Kidney (tissue), 13 donors: ENCODE measurements at regions not wholly inside any gene's neighbourhood (a gene's known extent, or its start where the extent isn't known, plus 50 kb on each side); places are given as distances from the start of the nearest gene placed in this dataset.

Experiments
- DNase-seq, 5 donors: peaks; one replicate each; pipeline ENCODE4 v3.0.0-alpha.2; 2013 to 2020
- FAIRE-seq: peaks from 2 replicates; lab custom pipeline; 2012; peaks lifted over from hg19 to GRCh38; lab: Jason Lieb, UNC
- H3K27ac ChIP-seq, 2 donors: one replicate each; pipeline ENCODE4 v1.7.0; 2013; ENCODE audit warnings: low read depth in 2 of 2, low read length in 2 of 2, inconsistent platforms in 1 of 2
- H3K27me3 ChIP-seq: one replicate; pipeline ENCODE4 v1.7.1; 2013; ENCODE audit warnings: low read length, inconsistent platforms; ENCODE audit not compliant: control insufficient read depth, insufficient read depth
- H3K36me3 ChIP-seq, 3 donors: one replicate each; pipeline versions ENCODE4 v1.7.0 to v1.7.1; 2013; ENCODE audit warnings: low read length in 3 of 3, control low read depth in 1 of 3, inconsistent platforms in 1 of 3; ENCODE audit not compliant: insufficient read depth in 3 of 3, control insufficient read depth in 2 of 3
- H3K4me1 ChIP-seq, 3 donors: one replicate each; pipeline versions ENCODE4 v1.7.0 to v1.7.1; 2013; ENCODE audit warnings: low read length in 3 of 3, inconsistent platforms in 1 of 3, low read depth in 1 of 3; ENCODE audit not compliant: control insufficient read depth in 2 of 3, insufficient read depth in 2 of 3
- H3K4me3 ChIP-seq, 3 donors: one replicate each; pipeline versions ENCODE4 v1.7.0 to v1.8.1; 2013; ENCODE audit warnings: low read length in 3 of 3, control low read depth in 1 of 3, inconsistent platforms in 1 of 3
- H3K9ac ChIP-seq, 3 donors: one replicate each; pipeline versions ENCODE4 v1.7.0 to v1.7.1; 2013; ENCODE audit warnings: low read length in 3 of 3, control low read depth in 1 of 3, inconsistent platforms in 1 of 3
- H3K9me3 ChIP-seq, 3 donors: one replicate each; pipeline versions ENCODE4 v1.7.0 to v1.7.1; 2013; ENCODE audit warnings: low read length in 3 of 3, control low read depth in 1 of 3, inconsistent platforms in 1 of 3; ENCODE audit not compliant: control insufficient read depth in 2 of 3, insufficient read depth in 1 of 3
- intact Hi-C: fragments of 100-400 bp; cut with DNase I; formaldehyde crosslinking; loops from one replicate; pipeline ENCODE4 v1.11.1; 2022
- TF ChIP-seq, protein P1 (sequence below): IDR thresholded peaks from 3 replicates; pipeline ENCODE4 v1.5.1; 2012; ENCODE audit warnings: mild to moderate bottlenecking, moderate library complexity, borderline replicate concordance; ENCODE audit not compliant: insufficient read depth; ENCODE audit errors: extremely low read depth
- donor health status: control.
- donor health status: control.
- donor health status: control.
- donor health status: control.
- donor health status: control.
- donor health status: DM: yes; HTN: yes; CAD: no.
- donor health status: Normal renal cell carcinoma (clear cell type).

DNA sequence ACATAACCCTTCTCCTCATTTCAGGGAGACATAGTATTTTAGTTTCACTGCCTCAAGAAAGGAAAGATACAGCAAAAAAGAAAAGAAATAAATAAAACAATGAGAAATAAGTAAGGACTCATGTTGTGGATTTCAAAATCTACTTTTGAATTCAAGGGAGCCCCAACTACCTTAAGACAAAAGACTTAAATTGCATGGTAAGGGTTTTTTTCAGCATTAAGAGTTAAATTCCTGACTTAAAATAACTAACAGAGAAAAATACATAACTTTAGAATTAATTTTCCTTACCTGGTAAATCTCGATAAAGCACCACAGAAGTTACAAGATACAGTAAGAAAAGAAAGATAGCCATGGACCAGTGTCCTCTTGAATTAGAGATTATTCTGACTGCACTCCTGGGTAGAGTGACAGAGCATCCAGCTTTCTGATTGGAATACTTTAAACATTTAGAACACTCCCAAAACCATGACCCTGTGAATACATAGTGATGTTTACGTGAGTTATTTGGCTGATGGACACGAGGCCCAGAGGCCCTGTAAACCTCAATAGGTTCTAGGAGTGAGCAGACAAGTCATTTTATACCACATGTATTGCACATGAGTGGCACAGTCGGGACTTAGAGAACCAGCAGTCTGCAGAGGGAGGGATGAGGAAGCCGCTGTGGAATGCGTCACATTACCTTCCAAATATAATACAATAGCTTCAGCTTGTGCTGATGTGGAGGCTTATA is 292.5 kb upstream of the SEMA3C start:
- FAIRE-seq (no peak), DNase-seq (no peak)
- H3K4me3 ChIP-seq = no peak overlapping the region
- intact Hi-C loops = no loop called here
- no peaks in the 10 kb centered on the region for H3K9me3 ChIP-seq
- H3K27ac ChIP-seq = no peak overlapping the region
- TF ChIP-seq, protein P1, sequence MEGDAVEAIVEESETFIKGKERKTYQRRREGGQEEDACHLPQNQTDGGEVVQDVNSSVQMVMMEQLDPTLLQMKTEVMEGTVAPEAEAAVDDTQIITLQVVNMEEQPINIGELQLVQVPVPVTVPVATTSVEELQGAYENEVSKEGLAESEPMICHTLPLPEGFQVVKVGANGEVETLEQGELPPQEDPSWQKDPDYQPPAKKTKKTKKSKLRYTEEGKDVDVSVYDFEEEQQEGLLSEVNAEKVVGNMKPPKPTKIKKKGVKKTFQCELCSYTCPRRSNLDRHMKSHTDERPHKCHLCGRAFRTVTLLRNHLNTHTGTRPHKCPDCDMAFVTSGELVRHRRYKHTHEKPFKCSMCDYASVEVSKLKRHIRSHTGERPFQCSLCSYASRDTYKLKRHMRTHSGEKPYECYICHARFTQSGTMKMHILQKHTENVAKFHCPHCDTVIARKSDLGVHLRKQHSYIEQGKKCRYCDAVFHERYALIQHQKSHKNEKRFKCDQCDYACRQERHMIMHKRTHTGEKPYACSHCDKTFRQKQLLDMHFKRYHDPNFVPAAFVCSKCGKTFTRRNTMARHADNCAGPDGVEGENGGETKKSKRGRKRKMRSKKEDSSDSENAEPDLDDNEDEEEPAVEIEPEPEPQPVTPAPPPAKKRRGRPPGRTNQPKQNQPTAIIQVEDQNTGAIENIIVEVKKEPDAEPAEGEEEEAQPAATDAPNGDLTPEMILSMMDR = no peak
- H3K9ac ChIP-seq = no peak overlapping the region
- no peaks in the 10 kb centered on the region for H3K4me1 ChIP-seq
- no peaks in the 10 kb centered on the region for H3K27me3 ChIP-seq
- no peaks in the 10 kb centered on the region for H3K36me3 ChIP-seq

DNA sequence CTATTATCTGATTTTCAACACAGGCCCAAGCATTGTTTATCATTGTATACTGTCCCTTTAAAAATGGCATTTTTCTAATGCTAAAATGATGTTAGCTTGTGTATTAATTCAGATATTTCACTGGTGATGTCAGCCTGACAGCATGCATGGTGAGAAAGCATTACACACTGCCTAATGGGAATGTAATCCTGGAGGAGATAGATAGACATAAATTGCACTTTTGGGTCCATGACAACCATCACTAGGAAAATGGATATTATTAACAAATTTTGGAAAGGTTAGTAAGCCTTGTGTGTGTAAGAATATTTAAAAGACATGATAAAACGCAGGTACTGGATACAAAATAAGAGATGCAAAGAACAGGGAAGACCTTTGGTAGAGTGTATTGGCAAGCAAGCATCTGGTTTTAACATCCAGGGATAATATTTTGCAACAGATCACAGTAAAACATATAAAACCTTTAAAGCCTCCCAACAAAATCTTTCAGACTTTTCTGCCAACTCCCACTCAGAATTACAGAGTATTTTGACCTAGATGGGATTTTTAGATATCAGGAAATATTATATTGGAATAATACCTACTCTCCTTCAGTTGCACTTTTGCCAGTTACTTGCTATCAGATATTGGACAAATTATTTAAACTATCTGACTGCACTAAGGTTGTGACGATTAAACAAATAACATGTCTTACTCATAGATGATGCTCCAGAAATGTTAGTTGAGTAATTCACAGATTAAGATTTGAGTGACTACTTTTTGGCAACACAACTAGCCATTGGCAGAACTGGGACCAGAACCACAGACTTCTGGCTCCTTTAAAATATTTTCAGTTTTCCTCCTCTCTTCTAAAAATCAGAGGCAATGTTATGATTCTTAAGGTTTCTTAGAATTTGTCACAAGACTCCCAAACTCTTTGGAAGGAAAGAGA is 291.6 kb upstream of the SEMA3C start:
- no peaks in the 10 kb centered on the region for H3K4me1 ChIP-seq

DNA sequence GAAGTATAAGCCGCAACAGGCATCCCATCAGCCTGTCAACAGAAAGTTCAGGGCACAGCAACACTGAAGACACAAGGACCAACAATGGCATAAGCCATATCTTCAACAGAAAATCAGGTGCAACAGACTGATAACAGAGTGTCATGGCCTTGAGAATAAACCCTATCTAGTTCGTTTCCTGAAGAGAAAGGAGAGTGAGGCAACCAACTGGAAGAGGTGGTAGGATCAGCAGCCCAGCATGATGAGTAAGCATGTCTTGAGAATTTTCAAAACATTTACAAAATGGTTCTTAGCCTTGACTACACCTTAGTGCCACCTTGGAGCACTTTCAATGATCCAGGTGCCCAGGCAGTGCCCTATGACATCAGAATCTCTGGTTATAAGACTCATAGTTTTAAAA is 290.2 kb upstream of the SEMA3C start:
- H3K36me3 ChIP-seq = no peaks in the 10 kb centered on the region
- TF ChIP-seq, protein P1 = no peak
- no peaks in the 10 kb centered on the region for H3K9me3 ChIP-seq
- H3K4me3 ChIP-seq = no peak overlapping the region
- FAIRE-seq = no peak
- DNase-seq = no peak
- H3K27me3 ChIP-seq = no peaks in the 10 kb centered on the region
- intact Hi-C loops = no loop called here
- H3K4me1 ChIP-seq = no peaks in the 10 kb centered on the region
- H3K9ac ChIP-seq = no peak overlapping the region
- no peak overlapping the region for H3K27ac ChIP-seq

More for the DNA sequence above, 291.6 kb upstream of the SEMA3C start:
- Histone ChIP-seq H3K27me3 (no peaks in the 10 kb centered on the region), H3K36me3 (no peaks in the 10 kb centered on the region), H3K9me3 (no peaks in the 10 kb centered on the region), H3K27ac (no peak overlapping the region), H3K4me3 (no peak overlapping the region), H3K9ac (no peak overlapping the region)
- TF ChIP-seq, protein P1 = no peak
- FAIRE-seq (no peak), DNase-seq (no peak)
- intact Hi-C loops = no loop called here
